HEK293T (cell line): ENCODE measurements at regions not wholly inside any gene's neighbourhood (a gene's known extent, or its start where the extent isn't known, plus 50 kb on each side); places are given as distances from the start of the nearest gene placed in this dataset.
"Not testable (repeated sequence)": the region's sequence is repeated elsewhere in the genome, so short reads cannot be mapped to it uniquely, and the experiment has no call there.

Source experiments
- CTCF ChIA-PET: fragments of 350-600 bp; formaldehyde crosslinking; extraction: SDS; loops from one replicate; lab custom pipeline; 2021; ENCODE audit warnings: antibody characterized with exemption, inconsistent platforms; lab: Yijun Ruan, JAX
- POLR2A ChIA-PET: fragments of 350-600 bp; formaldehyde crosslinking; extraction: SDS; loops from one replicate; lab custom pipeline; 2020; ENCODE audit warnings: antibody characterized with exemption, inconsistent platforms; lab: Yijun Ruan, JAX
- DNase-seq: peaks from one replicate; pipeline ENCODE4 v3.0.0; 2012; ENCODE audit warnings: mixed read lengths; ENCODE audit errors: extremely low spot score
- ARNT ChIP-seq: fragments of 450-650 bp; IDR thresholded peaks from 2 replicates; pipeline ENCODE4 v1.6.1; 2017; ENCODE audit warnings: mild to moderate bottlenecking
- BHLHE40 ChIP-seq: fragments of 450-650 bp; IDR thresholded peaks from 2 replicates; pipeline ENCODE4 v1.6.1; 2016; ENCODE audit warnings: mild to moderate bottlenecking, moderate library complexity, borderline replicate concordance
- CTBP1 ChIP-seq: fragments of 450-650 bp; IDR thresholded peaks from 2 replicates; pipeline ENCODE4 v1.6.1; 2016; ENCODE audit warnings: borderline replicate concordance
- ELF4 ChIP-seq: fragments of 450-650 bp; IDR thresholded peaks from 2 replicates; pipeline ENCODE4 v1.6.1; 2017; ENCODE audit warnings: antibody characterized with exemption
- FOXA1 ChIP-seq: fragments of 450-650 bp; IDR thresholded peaks from 2 replicates; pipeline ENCODE4 v1.6.1; 2016; ENCODE audit warnings: mild to moderate bottlenecking
- FOXK2 ChIP-seq: fragments of 450-650 bp; IDR thresholded peaks from 2 replicates; pipeline ENCODE4 v1.6.1; 2016; ENCODE audit warnings: mild to moderate bottlenecking
- FOXM1 ChIP-seq: fragments of 450-650 bp; IDR thresholded peaks from 2 replicates; pipeline ENCODE4 v1.6.1; 2017; ENCODE audit warnings: mild to moderate bottlenecking, borderline replicate concordance
- HDGF ChIP-seq: fragments of 450-650 bp; IDR thresholded peaks from 2 replicates; pipeline ENCODE4 v1.6.1; 2017; ENCODE audit warnings: antibody characterized with exemption, borderline replicate concordance
- L3MBTL2 ChIP-seq: fragments of 450-650 bp; conservative IDR thresholded peaks from 2 replicates; pipeline ENCODE4 v1.6.1; 2016; ENCODE audit warnings: mild to moderate bottlenecking
- LEF1 ChIP-seq: fragments of 450-650 bp; IDR thresholded peaks from 2 replicates; pipeline ENCODE4 v1.6.1; 2017; ENCODE audit warnings: mild to moderate bottlenecking, borderline replicate concordance
- NFRKB ChIP-seq: fragments of 450-650 bp; IDR thresholded peaks from 2 replicates; pipeline ENCODE4 v1.6.1; 2016; ENCODE audit warnings: mild to moderate bottlenecking, moderate library complexity
- PKNOX1 ChIP-seq: fragments of 450-650 bp; IDR thresholded peaks from 2 replicates; pipeline ENCODE4 v1.6.1; 2016
- SP1 ChIP-seq: fragments of 450-650 bp; IDR thresholded peaks from 2 replicates; pipeline ENCODE4 v1.6.1; 2017
- SUZ12 ChIP-seq: fragments of 450-650 bp; IDR thresholded peaks from 2 replicates; pipeline ENCODE4 v1.6.1; 2016; ENCODE audit warnings: mild to moderate bottlenecking
- TARDBP ChIP-seq: fragments of 450-650 bp; IDR thresholded peaks from 2 replicates; pipeline ENCODE4 v1.6.1; 2016
- ZNF384 ChIP-seq: fragments of 450-650 bp; IDR thresholded peaks from 2 replicates; pipeline ENCODE4 v1.6.1; 2016

GRCh38 chr22:34841911-34842310, 224.0 kb upstream of the ISX start:
- DNase-seq, result no peak
- POLR2A ChIA-PET, result no interaction called here
- CTCF ChIA-PET, result no interaction called here
- no peak for TF ChIP-seq FOXA1
- TF ChIP-seq SP1, result no peak
- TF ChIP-seq L3MBTL2, result no peak
- no peak for TF ChIP-seq NFRKB
- no peak for TF ChIP-seq TARDBP
- TF ChIP-seq ELF4, result no peak
- no peak for TF ChIP-seq SUZ12
- TF ChIP-seq ZNF384, result no peak
- no peak for TF ChIP-seq PKNOX1
- TF ChIP-seq CTBP1, result no peak
- no peak for TF ChIP-seq ARNT
- no peak for TF ChIP-seq FOXM1
- no peak for TF ChIP-seq FOXK2
- no peak for TF ChIP-seq HDGF
- no peak for TF ChIP-seq BHLHE40
- TF ChIP-seq LEF1, result no peak

- TF ChIP-seq BHLHE40 (no peak), HDGF (no peak), FOXA1 (no peak), ELF4 (no peak), ZNF384 (no peak), L3MBTL2 (no peak), TARDBP (no peak), ARNT (no peak), FOXK2 (no peak), CTBP1 (no peak), LEF1 (no peak), NFRKB (no peak), SP1 (no peak), PKNOX1 (no peak), SUZ12 (no peak)
- DNase-seq, result no peak
- CTCF ChIA-PET, result no interaction called here
- POLR2A ChIA-PET, result no interaction called here
Observed at GRCh38 chr22:34842630-34843029, 223.3 kb upstream of the ISX start.

- POLR2A ChIA-PET, DNase-seq, CTCF ChIA-PET: not testable (repeated sequence)
Observed at GRCh38 chr22:34843743-34844142, 222.2 kb upstream of the ISX start.

- POLR2A ChIA-PET, result no interaction called here
Observed at GRCh38 chr22:34845391-34845790, 220.6 kb upstream of the ISX start.

GRCh38 chr22:34847072-34847471, 218.9 kb upstream of the ISX start:
- no peak for TF ChIP-seq FOXK2
- TF ChIP-seq BHLHE40, result no peak
- TF ChIP-seq L3MBTL2, result no peak
- CTCF ChIA-PET, result no interaction called here
- DNase-seq, result no peak
- POLR2A ChIA-PET, result no interaction called here

More at GRCh38 chr22:34845391-34845790, 220.6 kb upstream of the ISX start:
- no peak for DNase-seq
- no peak for TF ChIP-seq TARDBP
- TF ChIP-seq FOXM1, result no peak
- TF ChIP-seq LEF1, result no peak
- no peak for TF ChIP-seq NFRKB
- no peak for TF ChIP-seq FOXA1
- CTCF ChIA-PET, result no interaction called here

GRCh38 chr22:34849965-34850364, 216.0 kb upstream of the ISX start:
- ChIA-PET CTCF (no interaction called here), POLR2A (no interaction called here)
- DNase-seq, result no peak

GRCh38 chr22:34851918-34852662, 213.9 kb upstream of the ISX start:
- CTCF ChIA-PET, result no interaction called here
- no peak for TF ChIP-seq LEF1
- TF ChIP-seq ELF4, result no peak
- TF ChIP-seq L3MBTL2, result no peak
- TF ChIP-seq NFRKB, result no peak
- no peak for TF ChIP-seq ARNT
- no peak for TF ChIP-seq ZNF384
- no peak for TF ChIP-seq FOXM1
- TF ChIP-seq PKNOX1, result no peak
- no peak for TF ChIP-seq SUZ12
- no peak for TF ChIP-seq CTBP1
- no peak for TF ChIP-seq SP1
- no peak for TF ChIP-seq BHLHE40
- TF ChIP-seq FOXA1, result no peak
- TF ChIP-seq TARDBP, result no peak
- no peak for TF ChIP-seq HDGF
- no peak for TF ChIP-seq FOXK2
- DNase-seq, result no peak
- POLR2A ChIA-PET, result no interaction called here

More at GRCh38 chr22:34849965-34850364, 216.0 kb upstream of the ISX start:
- TF ChIP-seq ELF4 (no peak), BHLHE40 (no peak), ZNF384 (no peak), SP1 (no peak)
